Liver (tissue), 8 donors: ENCODE measurements at regions not wholly inside any gene's neighbourhood (a gene's known extent, or its start where the extent isn't known, plus 50 kb on each side); places are given as distances from the start of the nearest gene placed in this dataset.

Experiments
- DNase-seq: peaks from one replicate; pipeline ENCODE4 v3.0.0-alpha.2; 2017; ENCODE audit warnings: low spot score
- H3K27ac ChIP-seq, 2 donors: one replicate each; pipeline ENCODE4 v1.7.0; 2013; ENCODE audit warnings: inconsistent platforms in 2 of 2, low read length in 2 of 2, control low read depth in 1 of 2, low read depth in 1 of 2, mild to moderate bottlenecking in 1 of 2
- H3K27me3 ChIP-seq, 4 donors: one replicate each; pipeline versions ENCODE4 v1.6.1 to v1.7.0; 2013; ENCODE audit warnings: low read length in 3 of 4, inconsistent platforms in 1 of 4, mild to moderate bottlenecking in 1 of 4, moderate library complexity in 1 of 4; ENCODE audit not compliant: control insufficient read depth in 4 of 4, insufficient read depth in 4 of 4
- H3K36me3 ChIP-seq, 4 donors: one replicate each; pipeline versions ENCODE4 v1.6.1 to v1.7.0; 2013; ENCODE audit warnings: low read length in 3 of 4, mild to moderate bottlenecking in 3 of 4, low read depth in 1 of 4, moderate library complexity in 1 of 4; ENCODE audit not compliant: control insufficient read depth in 4 of 4, insufficient read depth in 3 of 4
- H3K4me1 ChIP-seq, 4 donors: one replicate each; pipeline versions ENCODE4 v1.6.1 to v1.7.0; 2013; ENCODE audit warnings: low read length in 3 of 4, mild to moderate bottlenecking in 3 of 4, moderate library complexity in 1 of 4; ENCODE audit not compliant: control insufficient read depth in 4 of 4, insufficient read depth in 4 of 4
- H3K4me3 ChIP-seq, 3 donors: one replicate each; pipeline versions ENCODE4 v1.6.1 to v1.7.0; 2013; ENCODE audit warnings: low read length in 3 of 3, control low read depth in 1 of 3, low read depth in 1 of 3, mild to moderate bottlenecking in 1 of 3
- H3K9ac ChIP-seq, 2 donors: one replicate each; pipeline ENCODE4 v1.7.0; 2013; ENCODE audit warnings: low read length in 2 of 2, mild to moderate bottlenecking in 2 of 2, moderate library complexity in 2 of 2, control low read depth in 1 of 2, low read depth in 1 of 2
- H3K9me3 ChIP-seq, 4 donors: one replicate each; pipeline versions ENCODE4 v1.6.1 to v1.7.0; 2013; ENCODE audit warnings: low read length in 3 of 4; ENCODE audit not compliant: control insufficient read depth in 4 of 4
- ATF3 ChIP-seq: IDR thresholded peaks from 2 replicates; pipeline ENCODE4 v1.6.1; 2016; ENCODE audit warnings: antibody characterized with exemption
- CTCF ChIP-seq: fragments of 150-350 bp; IDR thresholded peaks from 2 replicates; pipeline ENCODE4 v1.5.1; 2017; ENCODE audit warnings: improper control_type of control experiment, low read depth, low read length; ENCODE audit not compliant: missing input control
- EGR1 ChIP-seq, 2 donors: IDR thresholded peaks; 2 replicates each; pipeline ENCODE4 v1.6.1; 2016 to 2018; ENCODE audit warnings: antibody characterized with exemption in 2 of 2, low read depth in 2 of 2
- FOXA1 ChIP-seq: IDR thresholded peaks from 2 replicates; pipeline ENCODE4 v1.6.1; 2016; ENCODE audit warnings: antibody characterized with exemption
- FOXA2 ChIP-seq: IDR thresholded peaks from 2 replicates; pipeline ENCODE4 v1.6.1; 2016; ENCODE audit warnings: antibody characterized with exemption
- GABPA ChIP-seq, 2 donors: IDR thresholded peaks in 1 of 2; conservative IDR thresholded peaks in 1 of 2; 2 replicates each; pipeline ENCODE4 v1.6.1; 2016; ENCODE audit warnings: antibody characterized with exemption in 2 of 2, mild to moderate bottlenecking in 1 of 2, moderate library complexity in 1 of 2
- HNF4A ChIP-seq, 2 donors: conservative IDR thresholded peaks; 2 replicates each; pipeline ENCODE4 v1.6.1; 2016; ENCODE audit warnings: antibody characterized with exemption in 2 of 2, mild to moderate bottlenecking in 2 of 2
- HNF4G ChIP-seq: IDR thresholded peaks from 2 replicates; pipeline ENCODE4 v1.6.1; 2016; ENCODE audit warnings: antibody characterized with exemption
- JUND ChIP-seq, 2 donors: IDR thresholded peaks; 2 replicates each; pipeline ENCODE4 v1.6.1; 2016; ENCODE audit warnings: antibody characterized with exemption in 2 of 2
- MAX ChIP-seq: IDR thresholded peaks from 2 replicates; pipeline ENCODE4 v1.6.1; 2016; ENCODE audit warnings: antibody characterized with exemption
- NR2F2 ChIP-seq: IDR thresholded peaks from 2 replicates; pipeline ENCODE4 v1.6.1; 2016; ENCODE audit warnings: antibody characterized with exemption
- RAD21 ChIP-seq, 2 donors: IDR thresholded peaks; 2 replicates each; pipeline ENCODE4 v1.6.1; 2016; ENCODE audit warnings: antibody characterized with exemption in 2 of 2, mild to moderate bottlenecking in 2 of 2
- REST ChIP-seq: IDR thresholded peaks from 2 replicates; pipeline ENCODE4 v1.6.1; 2016; ENCODE audit warnings: antibody characterized with exemption, mild to moderate bottlenecking
- RXRA ChIP-seq, 2 donors: IDR thresholded peaks; 2 replicates each; pipeline ENCODE4 v1.6.1; 2017 to 2018; ENCODE audit warnings: antibody characterized with exemption in 2 of 2, mild to moderate bottlenecking in 1 of 2
- SP1 ChIP-seq: IDR thresholded peaks from 2 replicates; pipeline ENCODE4 v1.6.1; 2018; ENCODE audit warnings: antibody characterized with exemption, mild to moderate bottlenecking
- TAF1 ChIP-seq: conservative IDR thresholded peaks from 2 replicates; pipeline ENCODE4 v1.6.1; 2016; ENCODE audit warnings: antibody characterized with exemption, mild to moderate bottlenecking
- YY1 ChIP-seq: IDR thresholded peaks from 2 replicates; pipeline ENCODE4 v1.6.1; 2016; ENCODE audit warnings: antibody characterized with exemption, mild to moderate bottlenecking
- ZBTB33 ChIP-seq: IDR thresholded peaks from 2 replicates; pipeline ENCODE4 v1.6.1; 2016; ENCODE audit warnings: antibody characterized with exemption
- WGBS: extraction: QIAGEN DNeasy Blood & Tissue Kit; methylation state at CpG from one replicate; pipeline ENCODE4 v1.1.7; 2013; 5-methylcytosine and 5-hydroxymethylcytosine counted together
- donor health status: healthy.
- donor health status: healthy.
- donor health status: healthy.
- donor health status: healthy.
- donor health status: healthy.

GRCh38 chr14:89638891-89639290 is 221.9 kb upstream of the FOXN3 start:
- H3K36me3 ChIP-seq = no peaks in the 10 kb centered on the region
- no peak overlapping the region for H3K27ac ChIP-seq
- DNase-seq = no peak
- H3K9me3 ChIP-seq = no peaks in the 10 kb centered on the region
- no peak overlapping the region for H3K4me3 ChIP-seq
- no peaks in the 10 kb centered on the region for H3K27me3 ChIP-seq
- 78% methylated on average over 4 of the region's 4 CpGs for WGBS
- TF ChIP-seq CTCF (no peak), TAF1 (no peak), HNF4A (conservative IDR thresholded peaks at IDR 0.05) (no peak), FOXA2 (no peak), NR2F2 (no peak), MAX (no peak), RXRA (IDR thresholded peaks at IDR 0.05) (no peak), YY1 (no peak), EGR1 (IDR thresholded peaks at IDR 0.05; ENCODE audit: low read depth in 2 of 2) (no peak), FOXA1 (no peak), RAD21 (IDR thresholded peaks at IDR 0.05) (no peak), SP1 (no peak), ATF3 (no peak), JUND (IDR thresholded peaks at IDR 0.05) (no peak), HNF4G (no peak), REST (no peak), ZBTB33 (no peak), GABPA (IDR thresholded peaks at IDR 0.05 in 1 of 2, conservative IDR thresholded peaks at IDR 0.05 in 1 of 2) (no peak)
- H3K4me1 ChIP-seq = peaks cover 0 to 8% (median 1%) of the 10 kb centered on the region in 4 donors
- no peak overlapping the region for H3K9ac ChIP-seq

GRCh38 chr14:89637581-89637980 is 220.5 kb upstream of the FOXN3 start:
- WGBS = 74% methylated on average over 2 of the region's 2 CpGs
- H3K27ac ChIP-seq = no peak overlapping the region
- TF ChIP-seq RAD21 (IDR thresholded peaks at IDR 0.05) (no peak), MAX (no peak), HNF4A (conservative IDR thresholded peaks at IDR 0.05) (no peak), NR2F2 (no peak), CTCF (no peak), GABPA (IDR thresholded peaks at IDR 0.05 in 1 of 2, conservative IDR thresholded peaks at IDR 0.05 in 1 of 2) (no peak), YY1 (no peak), ZBTB33 (no peak), TAF1 (no peak), HNF4G (no peak), SP1 (no peak), EGR1 (IDR thresholded peaks at IDR 0.05; ENCODE audit: low read depth in 2 of 2) (no peak), ATF3 (no peak), FOXA2 (no peak), FOXA1 (no peak)

More at GRCh38 chr14:89637581-89637980, 220.5 kb upstream of the FOXN3 start:
- Histone ChIP-seq H3K4me3 (no peak overlapping the region), H3K27me3 (no peaks in the 10 kb centered on the region), H3K36me3 (no peaks in the 10 kb centered on the region), H3K9me3 (no peaks in the 10 kb centered on the region), H3K9ac (no peak overlapping the region), H3K4me1 (peaks cover 0 to 8% (median 1%) of the 10 kb centered on the region in 4 donors)
- no peak for DNase-seq
